Esophagus muscularis mucosa (tissue), 4 donors: ENCODE measurements at regions not wholly inside any gene's neighbourhood (a gene's known extent, or its start where the extent isn't known, plus 50 kb on each side); places are given as distances from the start of the nearest gene placed in this dataset.

Experiments
- DNase-seq: peaks from one replicate; pipeline ENCODE4 v3.0.0-alpha.2; 2017; ENCODE audit errors: extremely low spot score
- H3K27ac ChIP-seq, 4 donors: fragments of 200-600 bp; sonication (generic); replicated peaks in 1 of 4; 1 replicate in 3 of 4; 2 replicates in 1 of 4; pipeline ENCODE4 v1.5.1; 2016 to 2019; ENCODE audit warnings: mild to moderate bottlenecking in 1 of 4
- H3K27me3 ChIP-seq, 4 donors: fragments of 200-600 bp; sonication (generic); one replicate each; pipeline versions ENCODE4 v1.5.1 to v1.6.0; 2016 to 2019
- H3K36me3 ChIP-seq, 4 donors: fragments of 200-600 bp; sonication (generic); one replicate each; pipeline ENCODE4 v1.5.1; 2016 to 2019
- H3K4me1 ChIP-seq, 4 donors: fragments of 200-600 bp; sonication (generic); one replicate each; pipeline ENCODE4 v1.5.1; 2016 to 2019
- H3K4me3 ChIP-seq, 4 donors: fragments of 200-600 bp; sonication (generic); 1 replicate in 2 of 4; 2 replicates in 2 of 4; pipeline ENCODE4 v1.5.1; 2016 to 2019; ENCODE audit warnings: mild to moderate bottlenecking in 4 of 4, moderate library complexity in 1 of 4
- H3K9me3 ChIP-seq, 4 donors: fragments of 200-600 bp; sonication (generic); 1 replicate in 3 of 4; 2 replicates in 1 of 4; pipeline ENCODE4 v1.5.1; 2016 to 2019
- EP300 ChIP-seq: sonication (generic); formaldehyde crosslinking; IDR thresholded peaks from one replicate; pipeline ENCODE4 v1.6.1; 2017; ENCODE audit warnings: antibody characterized with exemption
- POLR2A ChIP-seq: fragments of 450-650 bp; IDR thresholded peaks from one replicate; pipeline ENCODE4 v1.6.1; 2017; ENCODE audit warnings: antibody characterized with exemption, moderate library complexity, mild to moderate bottlenecking, low read depth
- POLR2AphosphoS5 ChIP-seq, 2 donors: sonication (generic); formaldehyde crosslinking; IDR thresholded peaks; one replicate each; pipeline ENCODE4 v1.6.1; 2017; ENCODE audit warnings: antibody characterized with exemption in 2 of 2
- WGBS: methylation state at CpG from one replicate; pipeline ENCODE4 v1.1.5; 2018; 5-methylcytosine and 5-hydroxymethylcytosine counted together
- intact Hi-C: fragments of 100-400 bp; cut with DNase I; formaldehyde crosslinking; loops from one replicate; pipeline ENCODE4 v1.15.1; 2023
- TF ChIP-seq, protein P1 (sequence below), 3 experiments: fragments of 200-600 bp in 2 of 3; fragments of 450-650 bp in 1 of 3; sonication (generic) in 2 of 3; IDR thresholded peaks; one replicate each; pipeline ENCODE4 v1.5.1; 2017 to 2019; ENCODE audit warnings: antibody characterized with exemption in 3 of 3, mild to moderate bottlenecking in 2 of 3, moderate library complexity in 1 of 3

GRCh38 chr10:78614744-78615143 is 454.0 kb upstream of the ZMIZ1 start:
- H3K4me1 ChIP-seq = peaks cover 0 to 34% (median 17%) of the 10 kb centered on the region in 4 donors
- WGBS = 95% methylated on average over 3 of the region's 3 CpGs
- H3K36me3 ChIP-seq = no peaks in the 10 kb centered on the region
- intact Hi-C loops = no loop called here
- DNase-seq = no peak
- no peak overlapping the region for H3K4me3 ChIP-seq
- TF ChIP-seq EP300 (no peak), POLR2A (no peak), POLR2AphosphoS5 (IDR thresholded peaks at IDR 0.05) (no peak)
- TF ChIP-seq, protein P1, sequence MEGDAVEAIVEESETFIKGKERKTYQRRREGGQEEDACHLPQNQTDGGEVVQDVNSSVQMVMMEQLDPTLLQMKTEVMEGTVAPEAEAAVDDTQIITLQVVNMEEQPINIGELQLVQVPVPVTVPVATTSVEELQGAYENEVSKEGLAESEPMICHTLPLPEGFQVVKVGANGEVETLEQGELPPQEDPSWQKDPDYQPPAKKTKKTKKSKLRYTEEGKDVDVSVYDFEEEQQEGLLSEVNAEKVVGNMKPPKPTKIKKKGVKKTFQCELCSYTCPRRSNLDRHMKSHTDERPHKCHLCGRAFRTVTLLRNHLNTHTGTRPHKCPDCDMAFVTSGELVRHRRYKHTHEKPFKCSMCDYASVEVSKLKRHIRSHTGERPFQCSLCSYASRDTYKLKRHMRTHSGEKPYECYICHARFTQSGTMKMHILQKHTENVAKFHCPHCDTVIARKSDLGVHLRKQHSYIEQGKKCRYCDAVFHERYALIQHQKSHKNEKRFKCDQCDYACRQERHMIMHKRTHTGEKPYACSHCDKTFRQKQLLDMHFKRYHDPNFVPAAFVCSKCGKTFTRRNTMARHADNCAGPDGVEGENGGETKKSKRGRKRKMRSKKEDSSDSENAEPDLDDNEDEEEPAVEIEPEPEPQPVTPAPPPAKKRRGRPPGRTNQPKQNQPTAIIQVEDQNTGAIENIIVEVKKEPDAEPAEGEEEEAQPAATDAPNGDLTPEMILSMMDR (IDR thresholded peaks at IDR 0.05) = no peak
- peaks cover 0 to 4% (median 0%) of the 10 kb centered on the region in 4 donors for H3K9me3 ChIP-seq
- H3K27ac ChIP-seq = no peak overlapping the region
- H3K27me3 ChIP-seq = no peaks in the 10 kb centered on the region

GRCh38 chr10:78616125-78616695 is 452.6 kb upstream of the ZMIZ1 start:
- Histone ChIP-seq H3K27me3 (no peaks in the 10 kb centered on the region), H3K4me3 (no peak overlapping the region), H3K4me1 (peaks cover 0 to 25% (median 10%) of the 10 kb centered on the region in 4 donors), H3K36me3 (no peaks in the 10 kb centered on the region), H3K9me3 (no peaks in the 10 kb centered on the region), H3K27ac (no peak overlapping the region)
- no peak for DNase-seq
- intact Hi-C loops = no loop called here
- TF ChIP-seq POLR2A (no peak), EP300 (no peak), POLR2AphosphoS5 (IDR thresholded peaks at IDR 0.05) (no peak)
- TF ChIP-seq, protein P1 (IDR thresholded peaks at IDR 0.05) = no peak
- WGBS = 53% methylated on average over 4 of the region's 4 CpGs

- Histone ChIP-seq H3K4me1 (peaks cover 0 to 28% (median 6%) of the 10 kb centered on the region in 4 donors), H3K27ac (no peak overlapping the region), H3K36me3 (no peaks in the 10 kb centered on the region), H3K4me3 (no peak overlapping the region), H3K9me3 (no peaks in the 10 kb centered on the region), H3K27me3 (no peaks in the 10 kb centered on the region)
- TF ChIP-seq POLR2A = no peak
- no peak for TF ChIP-seq POLR2AphosphoS5 (IDR thresholded peaks at IDR 0.05)
- TF ChIP-seq EP300 = no peak
- TF ChIP-seq, protein P1 (IDR thresholded peaks at IDR 0.05) = no peak
- intact Hi-C loops = no loop called here
- DNase-seq = no peak
- WGBS = 93% methylated on average over 3 of the region's 3 CpGs
These were observed 451.7 kb upstream of the ZMIZ1 start for GRCh38 chr10:78617115-78617514.

DNA sequence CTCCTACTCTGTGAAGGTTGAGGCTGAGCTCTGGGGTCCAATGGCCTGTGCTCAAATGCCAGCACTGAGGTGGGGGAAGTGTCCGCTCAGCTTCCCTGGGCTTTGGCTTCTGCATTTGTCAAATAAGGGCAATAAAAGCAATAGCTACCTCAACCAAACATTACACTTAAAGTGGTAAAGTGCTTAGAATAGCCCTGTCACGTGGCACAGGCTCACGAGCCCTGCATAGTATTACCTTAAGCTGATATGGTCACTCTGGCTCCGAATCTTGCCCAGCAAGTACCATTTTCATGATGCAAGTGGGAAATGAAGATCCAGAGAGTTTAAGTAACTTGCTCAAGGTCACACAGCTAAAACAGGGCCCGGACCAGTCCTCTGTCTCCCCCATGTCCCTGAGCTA is 451.1 kb upstream of the ZMIZ1 start:
- no peaks in the 10 kb centered on the region for H3K9me3 ChIP-seq
- no peak for DNase-seq
- H3K4me3 ChIP-seq = no peak overlapping the region
- H3K27ac ChIP-seq = no peak overlapping the region
- 96% methylated on average over 3 of the region's 5 CpGs for WGBS
- TF ChIP-seq POLR2A = no peak
- TF ChIP-seq EP300 = no peak
- H3K4me1 ChIP-seq = peaks cover 0 to 28% (median 6%) of the 10 kb centered on the region in 4 donors
- H3K36me3 ChIP-seq = no peaks in the 10 kb centered on the region
- H3K27me3 ChIP-seq = no peaks in the 10 kb centered on the region
- intact Hi-C loops = no loop called here

- WGBS = 100% methylated on average over 3 of the region's 4 CpGs
- Histone ChIP-seq H3K9me3 (no peaks in the 10 kb centered on the region), H3K27ac (no peak overlapping the region), H3K36me3 (no peaks in the 10 kb centered on the region), H3K4me3 (no peak overlapping the region), H3K27me3 (no peaks in the 10 kb centered on the region), H3K4me1 (peaks cover 0 to 28% (median 6%) of the 10 kb centered on the region in 4 donors)
- intact Hi-C loops = no loop called here
- TF ChIP-seq, protein P1 (IDR thresholded peaks at IDR 0.05) = no peak
- no peak for TF ChIP-seq POLR2AphosphoS5 (IDR thresholded peaks at IDR 0.05)
- no peak for TF ChIP-seq POLR2A
- no peak for TF ChIP-seq EP300
- DNase-seq = no peak
These were observed 450.7 kb upstream of the ZMIZ1 start for GRCh38 chr10:78618050-78618449.
